Right renal pelvis (tissue), 4 donors: ENCODE measurements at regions not wholly inside any gene's neighbourhood (a gene's known extent, or its start where the extent isn't known, plus 50 kb on each side); places are given as distances from the start of the nearest gene placed in this dataset.
"Not testable (repeated sequence)": the region's sequence is repeated elsewhere in the genome, so short reads cannot be mapped to it uniquely, and the experiment has no call there.

ENCODE experiments used
- DNase-seq, 4 donors: peaks; one replicate each; pipeline ENCODE4 v3.0.0-alpha.2; 2013; ENCODE audit warnings: low read depth in 4 of 4, low spot score in 3 of 4, missing footprints in 1 of 4

DNA sequence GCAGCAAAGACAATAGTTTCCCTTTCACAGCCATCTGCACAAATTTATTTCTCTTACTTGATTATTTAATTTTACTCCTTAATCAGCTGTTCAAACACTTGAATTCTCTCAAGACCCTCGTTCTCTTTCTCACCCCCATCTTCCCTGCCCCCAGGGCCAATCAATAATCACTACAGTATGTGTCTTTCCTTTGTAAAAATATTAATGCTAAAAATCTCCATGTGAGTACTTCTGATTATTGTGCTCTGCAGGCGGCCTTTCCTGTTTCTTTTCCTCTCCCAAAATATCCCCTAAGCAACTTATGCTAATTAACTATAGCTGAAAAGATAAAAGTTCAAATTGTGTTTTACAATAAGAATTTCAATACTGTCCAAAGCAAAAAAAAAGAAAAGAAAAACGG is 617.0 kb upstream of the CBLB start:
- no peak for DNase-seq

GRCh38 chr3:106486945-106487639 is 618.3 kb upstream of the CBLB start:
- not testable (repeated sequence) for DNase-seq

- DNase-seq = no peak
These were observed 619.5 kb upstream of the CBLB start for GRCh38 chr3:106488331-106488730.

- DNase-seq = no peak
These were observed 623.0 kb upstream of the CBLB start for GRCh38 chr3:106491796-106492195.

DNA sequence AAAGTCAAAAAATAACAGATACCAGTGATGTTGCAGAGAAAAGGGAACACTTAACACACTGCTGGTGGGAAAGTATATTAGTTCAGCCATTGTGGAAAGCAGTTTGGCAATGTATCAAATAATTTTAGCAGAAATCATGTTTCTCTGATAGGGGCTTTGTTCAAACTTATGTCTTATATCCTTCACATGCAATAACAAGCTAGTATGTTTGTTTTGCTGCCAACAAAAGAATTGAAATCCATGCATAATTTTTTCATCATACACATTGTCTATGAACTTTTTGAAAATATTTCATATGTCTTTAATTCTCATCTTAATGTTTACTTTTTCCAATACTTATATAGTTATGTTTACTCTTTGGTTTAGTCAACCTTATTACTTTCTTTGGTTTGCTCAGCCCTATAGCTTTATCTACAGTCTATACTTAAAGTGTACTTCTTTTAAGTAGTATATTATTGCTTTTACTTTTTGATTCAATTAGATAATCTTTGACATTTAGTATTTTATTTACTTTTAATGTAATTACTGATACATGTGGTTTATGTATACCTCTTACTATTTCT is 639.6 kb upstream of the CBLB start:
- no peak for DNase-seq

GRCh38 chr3:106510206-106510605 is 641.4 kb upstream of the CBLB start:
- DNase-seq = no peak

GRCh38 chr3:106512846-106513245 is 644.0 kb upstream of the CBLB start:
- DNase-seq = no peak

DNA sequence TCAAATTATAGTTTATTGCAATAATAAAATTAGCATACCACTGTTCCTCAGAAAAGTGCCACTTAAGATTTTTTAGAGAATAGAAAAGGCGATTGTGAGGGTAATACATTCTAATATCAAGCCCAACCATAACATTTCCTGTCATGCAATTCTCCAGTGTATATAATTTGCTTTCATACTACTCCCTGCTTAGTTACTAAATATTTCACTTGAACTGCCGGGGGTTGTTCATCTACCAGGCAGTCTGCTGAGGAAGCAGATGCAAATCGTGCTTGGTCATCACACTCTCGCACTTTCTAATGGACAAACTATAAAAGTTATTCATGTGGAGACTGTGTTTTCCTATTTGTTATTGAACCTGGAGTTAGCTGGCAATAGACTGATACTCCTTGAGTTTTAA is 645.6 kb upstream of the CBLB start:
- no peak for DNase-seq

DNA sequence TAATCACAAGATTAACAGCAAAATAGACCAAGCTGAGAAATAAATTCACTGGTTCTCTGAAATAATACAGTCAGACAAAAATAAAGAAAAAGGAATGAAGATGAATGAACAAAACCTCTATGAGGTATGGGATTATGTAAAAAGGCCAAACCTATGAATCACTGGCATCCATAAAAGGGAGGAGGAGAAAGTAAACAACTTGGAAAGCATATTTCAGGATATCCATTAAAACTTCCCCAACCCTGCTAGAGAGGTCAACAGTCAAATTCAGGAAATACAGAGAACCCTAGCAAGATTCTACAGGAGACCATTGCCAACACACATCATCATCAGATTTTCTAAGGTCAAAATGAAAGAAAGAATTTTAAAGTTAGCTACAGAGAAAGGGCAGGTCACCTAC is 649.7 kb upstream of the CBLB start:
- DNase-seq = no peak

GRCh38 chr3:106522397-106522796 is 653.6 kb upstream of the CBLB start:
- DNase-seq = no peak

DNA sequence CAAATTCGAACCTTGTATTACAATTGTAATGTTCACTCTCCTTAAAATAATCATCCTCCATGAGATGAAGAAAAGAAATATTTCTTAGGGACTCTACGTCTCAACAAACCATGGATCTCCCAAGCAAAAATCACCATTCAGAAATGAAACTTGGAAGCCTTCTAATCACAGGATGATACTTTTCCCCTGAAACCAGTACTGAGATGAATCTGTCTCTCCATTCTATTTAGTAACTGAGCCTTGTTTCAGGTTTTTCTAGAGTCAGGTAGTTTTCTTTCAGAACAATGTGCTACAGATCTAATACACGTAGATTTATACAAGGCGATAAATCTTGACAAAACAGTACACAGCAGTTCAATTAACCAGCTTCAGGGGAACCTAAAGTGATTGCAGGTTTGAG is 660.1 kb upstream of the CBLB start:
- DNase-seq = no peak

DNA sequence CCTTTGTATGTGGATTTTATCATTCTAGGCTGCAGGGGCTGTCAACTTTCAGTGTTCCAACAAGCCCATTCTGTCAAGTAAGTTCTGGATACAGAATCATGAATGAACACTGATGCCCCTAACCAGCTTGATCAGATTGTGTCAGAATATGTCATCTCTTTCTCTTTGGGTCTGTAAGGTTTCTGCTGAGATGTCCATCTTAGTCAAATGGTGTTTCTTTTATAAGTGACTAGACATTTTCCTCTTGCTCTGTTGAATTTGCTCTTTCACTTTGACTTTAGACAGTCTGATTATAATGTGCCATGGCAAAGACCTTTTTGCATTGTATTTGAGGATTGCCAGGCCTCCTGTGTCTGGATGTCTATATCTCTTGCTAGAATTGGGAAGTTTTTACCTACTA is 660.9 kb upstream of the CBLB start:
- DNase-seq = no peak

GRCh38 chr3:106530367-106530766 is 661.6 kb upstream of the CBLB start:
- DNase-seq = no peak

DNA sequence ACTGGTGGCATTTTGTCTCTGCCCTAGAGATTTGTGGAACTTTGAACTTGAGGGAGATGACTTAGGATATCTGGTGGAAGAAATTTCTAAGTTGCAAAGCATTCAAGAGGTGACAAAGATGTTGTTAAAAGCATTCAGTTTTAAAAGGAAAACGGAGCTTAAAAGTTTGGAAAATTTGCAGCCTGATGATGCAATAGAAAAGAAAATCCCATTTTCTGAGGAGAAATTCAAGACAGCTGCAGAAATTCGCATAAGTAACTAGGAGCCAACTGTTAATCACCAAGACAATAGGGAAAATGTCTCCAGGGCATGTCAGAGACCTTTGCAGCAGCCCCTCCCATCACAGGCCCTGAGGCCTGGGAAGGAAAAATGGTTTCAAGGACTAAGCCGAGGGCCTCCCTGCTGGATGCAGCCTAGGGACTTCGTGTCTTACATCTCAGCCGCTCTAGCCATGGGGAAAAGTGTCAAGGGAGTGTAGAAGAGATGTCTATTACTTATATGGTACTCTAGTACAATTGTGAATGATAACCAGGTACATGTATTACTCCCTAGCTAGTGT is 663.0 kb upstream of the CBLB start:
- DNase-seq = not testable (repeated sequence)

GRCh38 chr3:106533093-106533787 is 664.4 kb upstream of the CBLB start:
- no peak for DNase-seq

DNA sequence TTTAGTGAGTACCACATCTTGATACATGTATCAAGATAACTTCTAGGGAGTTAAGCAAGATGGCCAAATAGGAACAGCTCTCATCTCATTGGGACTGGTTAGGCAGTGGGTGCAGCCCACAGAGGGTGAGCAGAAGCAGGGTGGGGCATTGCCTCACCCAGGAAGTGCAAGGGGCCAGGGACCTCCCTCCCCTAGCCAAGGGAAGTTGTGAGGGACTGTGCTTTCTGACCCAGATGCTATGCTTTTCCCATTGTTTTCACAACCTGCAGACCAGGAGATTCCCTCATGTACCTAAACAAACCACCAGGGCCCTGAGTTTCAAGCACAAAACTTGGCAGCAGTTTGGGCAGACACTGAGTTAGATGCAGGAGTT is 665.0 kb upstream of the CBLB start:
- DNase-seq = no peak

DNA sequence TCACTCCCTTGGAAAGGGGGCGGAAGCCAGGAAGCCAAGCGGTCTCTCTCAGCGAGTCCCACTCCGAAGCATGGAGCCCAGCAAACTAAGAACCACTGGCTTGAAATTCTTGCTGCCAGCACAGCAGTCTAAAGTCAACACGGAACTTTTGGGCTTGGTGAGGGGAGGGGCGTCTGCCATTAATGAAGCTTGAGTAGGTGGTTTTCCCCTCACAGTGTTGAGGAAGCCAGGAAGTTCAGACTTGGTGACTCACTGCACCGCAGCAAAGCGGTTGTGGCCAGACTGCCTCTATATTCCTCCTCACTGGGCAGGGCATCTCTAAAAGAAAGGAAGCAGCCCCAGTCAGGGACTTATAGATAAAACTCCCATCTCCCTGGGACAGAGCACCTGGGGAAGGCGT is 665.4 kb upstream of the CBLB start:
- DNase-seq = no peak

DNA sequence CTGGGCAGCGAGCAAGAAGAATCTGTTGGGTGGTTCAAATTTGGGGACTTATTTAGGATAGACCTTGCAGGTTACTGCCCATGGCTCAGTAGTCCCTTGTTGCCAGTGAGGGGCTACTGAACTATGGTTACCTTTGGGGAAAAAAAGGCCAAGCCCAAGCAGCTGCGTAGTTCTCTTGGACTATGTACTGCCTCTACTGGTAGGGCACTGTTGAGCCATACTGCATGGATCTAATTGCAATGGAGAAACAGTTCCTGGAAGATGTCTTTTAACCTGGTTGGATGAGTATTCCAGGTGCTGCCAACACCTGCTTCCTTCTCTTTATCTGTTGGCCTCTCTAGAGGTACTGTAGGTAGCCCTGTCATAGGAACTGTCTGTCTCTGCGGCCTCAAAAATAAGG is 671.9 kb upstream of the CBLB start:
- DNase-seq = no peak

DNA sequence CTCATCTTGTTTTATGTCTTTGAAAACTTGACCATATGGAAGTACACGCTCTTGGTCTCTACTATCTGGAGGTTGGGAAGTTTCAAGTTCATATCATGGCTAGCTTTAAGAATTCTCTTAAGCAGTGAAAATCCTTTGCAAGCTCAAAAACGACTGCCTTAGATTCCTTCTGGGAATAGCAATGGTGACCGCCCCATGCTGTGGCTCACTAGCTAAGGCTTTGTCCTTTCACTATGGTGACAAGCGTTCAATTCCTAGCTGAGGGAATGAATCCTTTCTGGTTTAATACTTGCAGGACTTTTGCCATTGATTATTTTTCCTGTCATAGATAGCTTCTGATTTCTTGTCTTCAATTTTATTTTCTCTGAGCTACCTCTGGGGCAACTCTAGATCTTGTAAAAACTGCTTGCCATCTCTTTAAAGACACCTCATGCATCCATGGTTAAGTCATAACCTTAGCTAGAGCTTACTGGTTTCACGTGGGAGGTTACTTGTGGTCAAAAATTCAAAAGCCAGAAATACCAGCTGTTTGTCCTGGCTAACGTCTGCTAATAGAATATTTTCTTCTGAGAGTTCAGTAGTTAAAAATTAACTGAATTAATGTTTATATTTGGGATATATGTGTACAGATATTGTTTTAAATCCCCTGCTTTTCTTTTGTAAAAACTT is 673.4 kb upstream of the CBLB start:
- DNase-seq = no peak

DNA sequence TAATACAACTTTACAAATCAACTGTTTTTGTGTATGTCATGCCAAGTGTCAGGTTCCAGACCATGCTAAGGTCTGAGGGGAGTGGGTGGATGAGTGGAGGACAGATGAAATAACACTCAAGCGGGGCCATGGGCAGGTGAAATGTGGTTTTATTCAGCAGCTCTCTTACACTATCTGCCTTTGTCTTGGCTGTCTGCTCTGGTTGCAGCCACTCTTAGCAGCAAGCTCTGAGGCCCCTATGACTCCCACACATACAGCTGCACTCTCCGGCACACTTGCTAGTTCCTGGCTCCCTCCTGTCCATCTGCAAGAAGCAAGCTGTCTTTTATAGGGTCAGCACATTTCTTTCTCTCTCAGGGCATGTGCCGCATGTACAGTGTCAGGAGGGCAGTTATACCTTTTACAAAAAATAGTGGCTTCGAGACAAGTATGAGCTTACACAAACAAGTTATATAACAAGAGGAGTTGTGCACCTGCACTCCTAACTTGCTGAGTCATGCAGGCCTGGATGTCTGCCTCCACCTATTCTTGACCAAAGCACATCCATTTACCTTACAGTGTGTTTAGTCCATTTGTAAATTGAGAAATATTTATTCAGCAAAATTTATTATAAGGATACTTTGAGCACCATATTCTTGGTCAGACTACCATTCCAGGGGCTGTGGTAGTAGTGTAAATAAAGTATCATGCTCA is 683.7 kb upstream of the CBLB start:
- DNase-seq = no peak

- DNase-seq = no peak
These were observed 691.7 kb upstream of the CBLB start for GRCh38 chr3:106560451-106560966.
